HEK293 (cell line): ENCODE measurements at regions not wholly inside any gene's neighbourhood (a gene's known extent, or its start where the extent isn't known, plus 50 kb on each side); places are given as distances from the start of the nearest gene placed in this dataset.

Source experiments
- CTCF ChIA-PET: fragments of 350-600 bp; formaldehyde crosslinking; extraction: SDS; loops from one replicate; lab custom pipeline; 2021; ENCODE audit warnings: antibody characterized with exemption; lab: Yijun Ruan, JAX
- POLR2A ChIA-PET: fragments of 300-600 bp; formaldehyde crosslinking; extraction: SDS; loops from one replicate; lab custom pipeline; 2020; ENCODE audit warnings: antibody characterized with exemption, inconsistent platforms; lab: Yijun Ruan, JAX
- H3K27ac ChIP-seq: fragments of 200-500 bp; sonication (Bioruptor generic); 2 replicates; pipeline ENCODE4 v1.5.1; 2014; ENCODE audit warnings: low read depth, low read length, control low read depth, inconsistent platforms; ENCODE audit errors: extremely low read depth
- H3K36me3 ChIP-seq, 2 experiments: fragments of 200-500 bp in 1 of 2; sonication (Bioruptor generic) in 1 of 2; 1 replicate in 1 of 2; 2 replicates in 1 of 2; pipeline ENCODE4 v1.5.1; 2014 to 2017; ENCODE audit warnings: inconsistent platforms in 2 of 2, low read length in 2 of 2; ENCODE audit not compliant: control insufficient read depth in 2 of 2, insufficient read depth in 1 of 2
- H3K4me1 ChIP-seq: fragments of 200-500 bp; sonication (Bioruptor generic); 2 replicates; pipeline ENCODE4 v1.5.1; 2014; ENCODE audit warnings: mild to moderate bottlenecking, low read length, inconsistent platforms; ENCODE audit not compliant: control insufficient read depth, insufficient read depth
- H3K4me3 ChIP-seq: 2 replicates; pipeline ENCODE4 v1.5.1; 2011; ENCODE audit warnings: low read depth, mild to moderate bottlenecking, control low read depth, low read length, moderate library complexity
- H3K9me3 ChIP-seq: fragments of 200-500 bp; sonication (Bioruptor generic); 2 replicates; pipeline ENCODE4 v1.5.1; 2014; ENCODE audit warnings: low read depth, low read length, inconsistent platforms; ENCODE audit not compliant: control insufficient read depth, insufficient read depth
- GLIS2 ChIP-seq: fragments of 450-650 bp; formaldehyde crosslinking; IDR thresholded peaks from 2 replicates; pipeline ENCODE4 v1.5.1; 2016; ENCODE audit warnings: missing biosample characterization, missing genetic modification characterization
- KLF7 ChIP-seq: fragments of 450-650 bp; formaldehyde crosslinking; IDR thresholded peaks from 2 replicates; pipeline ENCODE4 v1.5.1; 2016; ENCODE audit warnings: missing biosample characterization, missing genetic modification characterization, borderline replicate concordance
- PRDM4 ChIP-seq: fragments of 450-650 bp; formaldehyde crosslinking; IDR thresholded peaks from 2 replicates; pipeline ENCODE4 v1.5.1; 2017; ENCODE audit warnings: missing biosample characterization, missing genetic modification characterization
- TSHZ1 ChIP-seq: fragments of 450-650 bp; formaldehyde crosslinking; IDR thresholded peaks from 2 replicates; pipeline ENCODE4 v1.5.1; 2016; ENCODE audit warnings: missing biosample characterization, missing genetic modification characterization, borderline replicate concordance
- ZNF132 ChIP-seq: fragments of 450-650 bp; formaldehyde crosslinking; IDR thresholded peaks from 2 replicates; pipeline ENCODE4 v1.5.1; 2017; ENCODE audit warnings: missing biosample characterization, missing genetic modification characterization, borderline replicate concordance
- ZNF138 ChIP-seq: fragments of 450-650 bp; formaldehyde crosslinking; IDR thresholded peaks from 2 replicates; pipeline ENCODE4 v1.5.1; 2016; ENCODE audit warnings: missing biosample characterization, missing genetic modification characterization, borderline replicate concordance
- ZNF157 ChIP-seq: fragments of 450-650 bp; formaldehyde crosslinking; IDR thresholded peaks from 2 replicates; pipeline ENCODE4 v1.5.1; 2016; ENCODE audit warnings: missing biosample characterization, missing genetic modification characterization
- ZNF302 ChIP-seq: fragments of 450-650 bp; formaldehyde crosslinking; IDR thresholded peaks from 2 replicates; pipeline ENCODE4 v1.5.1; 2016; ENCODE audit warnings: missing biosample characterization, missing genetic modification characterization, low read depth
- ZNF341 ChIP-seq: fragments of 450-650 bp; formaldehyde crosslinking; IDR thresholded peaks from 2 replicates; pipeline ENCODE4; 2016; ENCODE audit warnings: low read depth, missing biosample characterization, missing genetic modification characterization
- ZNF391 ChIP-seq: fragments of 450-650 bp; formaldehyde crosslinking; IDR thresholded peaks from 2 replicates; pipeline ENCODE4 v1.5.1; 2016; ENCODE audit warnings: low read depth, missing biosample characterization, missing genetic modification characterization, borderline replicate concordance
- ZNF549 ChIP-seq: fragments of 450-650 bp; IDR thresholded peaks from 2 replicates; pipeline ENCODE4 v1.5.1; 2018; ENCODE audit warnings: missing biosample characterization, missing genetic modification characterization, mild to moderate bottlenecking, inconsistent platforms, moderate library complexity
- ZNF658 ChIP-seq: fragments of 450-650 bp; formaldehyde crosslinking; IDR thresholded peaks from 2 replicates; pipeline ENCODE4; 2016; ENCODE audit warnings: missing biosample characterization, missing genetic modification characterization
- ZNF777 ChIP-seq: fragments of 450-650 bp; formaldehyde crosslinking; IDR thresholded peaks from 2 replicates; pipeline ENCODE4 v1.5.1; 2017; ENCODE audit warnings: missing biosample characterization, missing genetic modification characterization, borderline replicate concordance
- ZSCAN23 ChIP-seq: fragments of 450-650 bp; formaldehyde crosslinking; IDR thresholded peaks from 2 replicates; pipeline ENCODE4 v1.5.1; 2016; ENCODE audit warnings: missing biosample characterization, missing genetic modification characterization

- POLR2A ChIA-PET = no interaction called here
- no peak for TF ChIP-seq ZNF658
- no peak for TF ChIP-seq ZSCAN23 (tag by site-specific recombination)
- no peak for TF ChIP-seq GLIS2
- no peak for TF ChIP-seq KLF7 (tag by site-specific recombination)
- no peak for TF ChIP-seq ZNF132 (tag by site-specific recombination)
- TF ChIP-seq ZNF341 (tag by site-specific recombination) = no peak
- no peak for TF ChIP-seq PRDM4 (tag by site-specific recombination)
- TF ChIP-seq TSHZ1 (tag by site-specific recombination) = no peak
- no peak for TF ChIP-seq ZNF549 (tag by site-specific recombination)
- no peak for TF ChIP-seq ZNF138 (tag by site-specific recombination)
- no peak for TF ChIP-seq ZNF391 (tag by site-specific recombination)
- TF ChIP-seq ZNF302 = no peak
- no peak for TF ChIP-seq ZNF777 (tag by site-specific recombination)
- no peaks in the 10 kb centered on the region for H3K4me1 ChIP-seq
- H3K4me3 ChIP-seq = no peak overlapping the region
- no peak overlapping the region for H3K27ac ChIP-seq
- CTCF ChIA-PET = no interaction called here
- H3K36me3 ChIP-seq = no peaks in the 10 kb centered on the region
- no peaks in the 10 kb centered on the region for H3K9me3 ChIP-seq
These were observed 281.7 kb upstream of the ZFHX3 start for GRCh38 chr16:73329358-73330286.

GRCh38 chr16:73326770-73327470, 279.0 kb upstream of the ZFHX3 start:
- no peaks in the 10 kb centered on the region for H3K4me1 ChIP-seq
- no peak overlapping the region for H3K27ac ChIP-seq
- ChIA-PET POLR2A (no interaction called here), CTCF (no interaction called here)
- no peaks in the 10 kb centered on the region for H3K36me3 ChIP-seq
- H3K4me3 ChIP-seq = no peak overlapping the region
- no peaks in the 10 kb centered on the region for H3K9me3 ChIP-seq
- TF ChIP-seq ZNF391 (tag by site-specific recombination) = no peak
- no peak for TF ChIP-seq ZNF157 (tag by site-specific recombination)
- no peak for TF ChIP-seq ZNF341 (tag by site-specific recombination)
